GM23248 (cell line): ENCODE measurements at regions not wholly inside any gene's neighbourhood (a gene's known extent, or its start where the extent isn't known, plus 50 kb on each side); places are given as distances from the start of the nearest gene placed in this dataset.

Experiments
- DNase-seq: peaks from one replicate; pipeline ENCODE4 v3.0.0-alpha.2; 2015
- H2AFZ ChIP-seq: fragments of 200-600 bp; sonication (generic); 2 replicates; pipeline ENCODE4 v1.6.1; 2016; ENCODE audit warnings: antibody characterized with exemption
- H3F3A ChIP-seq: fragments of 200-600 bp; sonication (generic); 2 replicates; pipeline ENCODE4 v1.6.1; 2016; ENCODE audit warnings: mild to moderate bottlenecking, antibody characterized with exemption, mixed run types; ENCODE audit not compliant: insufficient read depth
- H3K27ac ChIP-seq: fragments of 200-600 bp; sonication (generic); 2 replicates; pipeline ENCODE4 v1.5.1; 2016; ENCODE audit warnings: mild to moderate bottlenecking
- H3K27me3 ChIP-seq: fragments of 200-600 bp; sonication (generic); replicated peaks from 2 replicates; pipeline ENCODE4 v1.6.1; 2016; ENCODE audit warnings: mild to moderate bottlenecking; ENCODE audit not compliant: insufficient read depth
- H3K36me3 ChIP-seq: fragments of 200-600 bp; sonication (generic); 2 replicates; pipeline ENCODE4 v1.6.1; 2016; ENCODE audit warnings: low read depth, mild to moderate bottlenecking
- H3K4me1 ChIP-seq: fragments of 200-600 bp; sonication (generic); 2 replicates; pipeline ENCODE4 v1.6.1; 2016; ENCODE audit warnings: mild to moderate bottlenecking; ENCODE audit not compliant: insufficient read depth
- H3K4me2 ChIP-seq: fragments of 200-600 bp; sonication (generic); one replicate; pipeline ENCODE4 v1.6.1; 2016; ENCODE audit warnings: mild to moderate bottlenecking; ENCODE audit not compliant: unreplicated experiment
- H3K4me3 ChIP-seq: fragments of 200-600 bp; sonication (generic); 2 replicates; pipeline ENCODE4 v1.5.1; 2016; ENCODE audit warnings: mild to moderate bottlenecking
- H3K79me2 ChIP-seq: fragments of 200-600 bp; sonication (generic); 2 replicates; pipeline ENCODE4 v1.6.1; 2016; ENCODE audit warnings: mild to moderate bottlenecking; ENCODE audit not compliant: insufficient read depth
- H3K9ac ChIP-seq: fragments of 200-600 bp; sonication (generic); 2 replicates; pipeline ENCODE4 v1.6.1; 2016; ENCODE audit warnings: mild to moderate bottlenecking
- H3K9me2 ChIP-seq: fragments of 200-600 bp; sonication (generic); 2 replicates; pipeline ENCODE4 v1.6.1; 2016; ENCODE audit warnings: mixed run types, mild to moderate bottlenecking, moderate library complexity; ENCODE audit not compliant: insufficient read depth
- H3K9me3 ChIP-seq: fragments of 200-600 bp; sonication (generic); one replicate; pipeline ENCODE4 v1.6.1; 2017; ENCODE audit warnings: low read depth
- H4K20me1 ChIP-seq: fragments of 200-600 bp; sonication (generic); 2 replicates; pipeline ENCODE4 v1.6.0; 2016; ENCODE audit not compliant: insufficient read depth
- EZH2 ChIP-seq: fragments of 200-600 bp; sonication (generic); IDR thresholded peaks from 2 replicates; pipeline ENCODE4 v1.6.1; 2018; ENCODE audit warnings: antibody characterized with exemption, mild to moderate bottlenecking; ENCODE audit not compliant: insufficient read depth, poor library complexity, severe bottlenecking
- EZH2phosphoT487 ChIP-seq: fragments of 200-600 bp; sonication (generic); IDR thresholded peaks from 2 replicates; pipeline ENCODE4 v1.6.1; 2018; ENCODE audit warnings: antibody characterized with exemption, moderate library complexity, mild to moderate bottlenecking, low read depth; ENCODE audit not compliant: insufficient read depth
- WGBS, 2 experiments: methylation state at CpG; one replicate each; pipeline ENCODE4 v1.1.6; 2015 to 2017; ENCODE audit warnings: low lambda C conversion rate in 2 of 2, low coverage in 1 of 2; ENCODE audit errors: missing lambda C conversion rate in 2 of 2; 5-methylcytosine and 5-hydroxymethylcytosine counted together
- in situ Hi-C: fragments of 300-500 bp; cut with MboI; formaldehyde crosslinking; loops from 2 replicates; pipeline ENCODE4 v1.15.0; 2020

- H3K79me2 ChIP-seq: no peaks in the 10 kb centered on the region
Observed at GRCh38 chr1:219345953-219346352, 172.3 kb downstream of the LYPLAL1 start.

DNA sequence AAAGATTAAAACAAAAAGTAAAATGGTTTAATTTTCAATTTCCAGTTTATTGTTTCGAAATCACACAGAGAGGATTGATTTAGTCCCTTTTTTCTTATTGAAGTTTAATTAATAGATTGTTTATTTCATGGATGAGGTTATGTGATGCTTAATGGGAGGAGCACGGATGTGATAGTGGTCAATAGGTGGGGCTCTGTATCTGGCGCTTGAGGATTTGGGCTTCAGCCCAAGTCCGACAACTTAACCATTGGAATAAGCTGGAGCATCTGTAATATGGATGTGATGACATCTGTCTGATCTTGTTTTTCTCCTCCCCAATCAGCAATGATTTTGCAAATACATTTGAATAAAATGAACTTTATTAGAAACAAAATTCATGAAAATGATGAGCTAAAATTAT is 169.2 kb downstream of the LYPLAL1 start:
- H4K20me1 ChIP-seq: no peaks in the 10 kb centered on the region
- TF ChIP-seq EZH2phosphoT487 (no peak), EZH2 (no peak)
- H3K9me3 ChIP-seq: no peaks in the 10 kb centered on the region
- H3K4me3 ChIP-seq: no peak overlapping the region
- peaks cover 22% of the 10 kb centered on the region for H3F3A ChIP-seq
- H3K4me2 ChIP-seq: no peak overlapping the region
- H3K36me3 ChIP-seq: no peaks in the 10 kb centered on the region
- no peak overlapping the region for H2AFZ ChIP-seq
- no peaks in the 10 kb centered on the region for H3K9me2 ChIP-seq
- no peak for DNase-seq
- H3K4me1 ChIP-seq: peaks cover 27% of the 10 kb centered on the region
- H3K27ac ChIP-seq: no peak overlapping the region
- H3K27me3 ChIP-seq: no peaks in the 10 kb centered on the region
- no peak overlapping the region for H3K9ac ChIP-seq
- in situ Hi-C loops: no loop called here
- 85 to 87% methylated on average over 4 of the region's 4 CpGs for WGBS, 2 experiments
- H3K79me2 ChIP-seq: no peaks in the 10 kb centered on the region

More at GRCh38 chr1:219345953-219346352, 172.3 kb downstream of the LYPLAL1 start:
- Histone ChIP-seq H3K36me3 (no peaks in the 10 kb centered on the region), H4K20me1 (no peaks in the 10 kb centered on the region), H3K9me2 (no peaks in the 10 kb centered on the region), H2AFZ (no peak overlapping the region), H3K9me3 (no peaks in the 10 kb centered on the region), H3F3A (peaks cover 7% of the 10 kb centered on the region), H3K27me3 (no peaks in the 10 kb centered on the region), H3K27ac (no peak overlapping the region), H3K9ac (no peak overlapping the region), H3K4me2 (no peak overlapping the region), H3K4me3 (no peak overlapping the region), H3K4me1 (peaks cover 6% of the 10 kb centered on the region)
- in situ Hi-C loops: no loop called here
- TF ChIP-seq EZH2phosphoT487 (no peak), EZH2 (no peak)
- no peak for DNase-seq

GRCh38 chr1:219340796-219341195 is 167.1 kb downstream of the LYPLAL1 start:
- TF ChIP-seq EZH2: no peak
- no peak for TF ChIP-seq EZH2phosphoT487
- no peaks in the 10 kb centered on the region for H3K36me3 ChIP-seq
- peaks cover 22% of the 10 kb centered on the region for H3F3A ChIP-seq
- H3K27me3 ChIP-seq: no peaks in the 10 kb centered on the region
- H4K20me1 ChIP-seq: no peaks in the 10 kb centered on the region
- peak overlapping the region; percentile 7 for H3K4me2 ChIP-seq
- H3K79me2 ChIP-seq: no peaks in the 10 kb centered on the region
- DNase-seq: peak; percentile 43
- 41 to 60% methylated on average over 1 of the region's 1 CpG for WGBS, 2 experiments
- H3K9ac ChIP-seq: no peak overlapping the region
- no peaks in the 10 kb centered on the region for H3K9me2 ChIP-seq
- H3K4me3 ChIP-seq: no peak overlapping the region
- H2AFZ ChIP-seq: no peak overlapping the region
- no peak overlapping the region for H3K27ac ChIP-seq
- no peaks in the 10 kb centered on the region for H3K9me3 ChIP-seq
- peaks cover 27% of the 10 kb centered on the region for H3K4me1 ChIP-seq
- in situ Hi-C loops: no loop called here

- Histone ChIP-seq H3F3A (peaks cover 22% of the 10 kb centered on the region), H3K9ac (no peak overlapping the region), H3K4me1 (peaks cover 27% of the 10 kb centered on the region), H3K4me2 (peak overlapping the region; percentile 21), H3K27ac (no peak overlapping the region; the same call in 1 of the 2 replicates), H3K36me3 (no peaks in the 10 kb centered on the region), H3K27me3 (no peaks in the 10 kb centered on the region), H3K9me3 (no peaks in the 10 kb centered on the region), H2AFZ (no peak overlapping the region), H4K20me1 (no peaks in the 10 kb centered on the region), H3K9me2 (no peaks in the 10 kb centered on the region), H3K4me3 (no peak overlapping the region), H3K79me2 (no peaks in the 10 kb centered on the region)
- TF ChIP-seq EZH2: no peak
- no peak for TF ChIP-seq EZH2phosphoT487
- 0% methylated on average over 1 of the region's 1 CpG for WGBS, 2 experiments
- in situ Hi-C loops: no loop called here
- peak; percentile 64 for DNase-seq
Observed at GRCh38 chr1:219339466-219339865, 165.8 kb downstream of the LYPLAL1 start.

GRCh38 chr1:219337588-219337987 is 163.9 kb downstream of the LYPLAL1 start:
- H3K4me3 ChIP-seq: no peak overlapping the region
- H3K9me2 ChIP-seq: no peaks in the 10 kb centered on the region
- peaks cover 27% of the 10 kb centered on the region for H3K4me1 ChIP-seq
- no peak overlapping the region for H3K9ac ChIP-seq
- H3K79me2 ChIP-seq: no peaks in the 10 kb centered on the region
- no peaks in the 10 kb centered on the region for H3K9me3 ChIP-seq
- no peak for TF ChIP-seq EZH2
- no peak for TF ChIP-seq EZH2phosphoT487
- no peak overlapping the region for H3K27ac ChIP-seq
- H4K20me1 ChIP-seq: no peaks in the 10 kb centered on the region
- H3F3A ChIP-seq: peaks cover 22% of the 10 kb centered on the region
- no peaks in the 10 kb centered on the region for H3K36me3 ChIP-seq
- 0 out of 2 replicates have a peak, but pooled peaks cover 4% of the 10 kb centered on the region for H3K27me3 ChIP-seq
- H3K4me2 ChIP-seq: no peak overlapping the region
- H2AFZ ChIP-seq: no peak overlapping the region
- no peak for DNase-seq
- 100% methylated on average over 1 of the region's 1 CpG for WGBS, 2 experiments
- in situ Hi-C loops: no loop called here
